CD4-positive, alpha-beta T cell treated with Interleukin-17A for 1 hour (primary cell): ENCODE measurements at regions not wholly inside any gene's neighbourhood (a gene's known extent, or its start where the extent isn't known, plus 50 kb on each side); places are given as distances from the start of the nearest gene placed in this dataset.
"Not testable (repeated sequence)": the region's sequence is repeated elsewhere in the genome, so short reads cannot be mapped to it uniquely, and the experiment has no call there.

Experiments
- DNase-seq: peaks from one replicate; pipeline ENCODE4 v3.0.0-alpha.2; 2020

GRCh38 chr12:46990211-46990610 is 89.2 kb upstream of the PCED1B start:
- no peak for DNase-seq

- not testable (repeated sequence) for DNase-seq
Observed at GRCh38 chr12:46992051-46992450, 87.4 kb upstream of the PCED1B start.

- DNase-seq: no peak
Observed at GRCh38 chr12:46998811-46999368, 80.5 kb upstream of the PCED1B start.

- DNase-seq: no peak
Observed at GRCh38 chr12:47004634-47005033, 74.8 kb upstream of the PCED1B start.

- no peak for DNase-seq
Observed at GRCh38 chr12:47007048-47007447, 72.4 kb upstream of the PCED1B start.

- no peak for DNase-seq
Observed at GRCh38 chr12:47012552-47012951, 66.9 kb upstream of the PCED1B start.

- DNase-seq: no peak
Observed at GRCh38 chr12:47014474-47014873, 64.9 kb upstream of the PCED1B start.

- DNase-seq: no peak
Observed at GRCh38 chr12:47015381-47015780, 64.0 kb upstream of the PCED1B start.

GRCh38 chr12:47017041-47017713 is 62.2 kb upstream of the PCED1B start:
- DNase-seq: no peak

- DNase-seq: no peak
Observed at GRCh38 chr12:47017901-47018475, 61.4 kb upstream of the PCED1B start.

GRCh38 chr12:47020211-47020821 is 59.1 kb upstream of the PCED1B start:
- no peak for DNase-seq

- peak; percentile 63 for DNase-seq
Observed at GRCh38 chr12:47021298-47021697, 58.1 kb upstream of the PCED1B start.

GRCh38 chr12:47022296-47022695 is 57.1 kb upstream of the PCED1B start:
- no peak for DNase-seq

GRCh38 chr12:47023311-47023710 is 56.1 kb upstream of the PCED1B start:
- no peak for DNase-seq

GRCh38 chr12:47023953-47024352 is 55.5 kb upstream of the PCED1B start:
- no peak for DNase-seq

GRCh38 chr12:47024463-47024862 is 55.0 kb upstream of the PCED1B start:
- no peak for DNase-seq

GRCh38 chr12:47025349-47025748 is 54.1 kb upstream of the PCED1B start:
- no peak for DNase-seq

- DNase-seq: no peak
Observed at GRCh38 chr12:47025798-47026197, 53.6 kb upstream of the PCED1B start.

- DNase-seq: no peak
Observed at GRCh38 chr12:47026291-47026690, 53.1 kb upstream of the PCED1B start.
